ENCODE measurements at regions not wholly inside any gene's neighbourhood (a gene's known extent, or its start where the extent isn't known, plus 50 kb on each side); places are given as distances from the start of the nearest gene placed in this dataset.

GRCh38 chr5:4815002-4815401 lies 325.1 kb upstream of the ADAMTS16 start:
- Histone ChIP-seq H3K23me2 (ENCODE audit: insufficient read length, low read depth, low read length, poor library complexity, severe bottlenecking) (no peaks in the 10 kb centered on the region), H4K8ac (replicated peaks; ENCODE audit: insufficient read length, low read depth, low read length) (no peak overlapping the region), H3K27me3 (ENCODE audit: insufficient read depth, low read length) (no peaks in the 10 kb centered on the region), H3K14ac (ENCODE audit: insufficient read depth, low read length) (no peak overlapping the region), H3K4me1 (ENCODE audit: insufficient read depth, low read length) (no peaks in the 10 kb centered on the region), H2AK5ac (ENCODE audit: insufficient read length, low read length) (no peak overlapping the region), H3K9me3 (ENCODE audit: control insufficient read depth, low read depth, low read length) (no peaks in the 10 kb centered on the region), H2BK5ac (ENCODE audit: insufficient read length, low read length) (no peak overlapping the region), H2AFZ (ENCODE audit: low read length) (no peak overlapping the region), H2BK120ac (ENCODE audit: low read depth, low read length, poor library complexity, severe bottlenecking) (no peak overlapping the region), H3K79me2 (ENCODE audit: insufficient read depth, low read length) (no peaks in the 10 kb centered on the region), H3K79me1 (ENCODE audit: insufficient read depth, low read depth, low read length, poor library complexity, severe bottlenecking) (no peaks in the 10 kb centered on the region), H2BK12ac (ENCODE audit: insufficient read length, low read depth, low read length) (no peak overlapping the region), H3T11ph (ENCODE audit: low read length) (no peak overlapping the region), H2BK15ac (ENCODE audit: low read depth, low read length) (no peak overlapping the region), H3K18ac (ENCODE audit: insufficient read length, low read depth, low read length) (no peak overlapping the region), H4K5ac (ENCODE audit: insufficient read length, low read depth, low read length) (no peak overlapping the region), H3K9ac (ENCODE audit: extremely low read depth, insufficient read length, low read length) (no peak overlapping the region), H3K4ac (ENCODE audit: low read depth, low read length) (no peak overlapping the region), H4K91ac (ENCODE audit: insufficient read length, low read depth, low read length) (no peak overlapping the region), H3K56ac (ENCODE audit: insufficient read length, low read depth, low read length) (no peak overlapping the region), H4K20me1 (ENCODE audit: control insufficient read depth, insufficient read depth, insufficient read length) (no peaks in the 10 kb centered on the region), H2BK20ac (ENCODE audit: low read depth, low read length, poor library complexity, severe bottlenecking) (no peak overlapping the region), H3K4me2 (ENCODE audit: insufficient read depth, insufficient read length, low read length) (no peak overlapping the region), H3K27ac (ENCODE audit: insufficient read length, low read depth, low read length) (no peak overlapping the region), H3K23ac (ENCODE audit: insufficient read length, low read depth, low read length) (no peak overlapping the region)
- WGBS (ENCODE audit: extremely low coverage, insufficient read length, low lambda C conversion rate) = no CpG with 5 or more reads among the region's 3 CpGs
- H3K9me3 Mint-ChIP-seq = no peaks in the 10 kb centered on the region
- no peaks in the 10 kb centered on the region for H3K36me3 Mint-ChIP-seq (ENCODE audit: insufficient read depth in 1 of 3, low read depth in 3 of 3)
- no peak overlapping the region; a peak in 1 of 7 replicates for H3K27ac Mint-ChIP-seq
- no peak overlapping the region for H3K4me3 Mint-ChIP-seq
- no peaks in the 10 kb centered on the region for H3K4me1 Mint-ChIP-seq
- DNase-seq = no peak
- TF ChIP-seq CTCF (conservative IDR thresholded peaks at IDR 0.05) = no peak
- peaks cover 2% of the 10 kb centered on the region; the same call in 1 of the 2 replicates for H3K27me3 Mint-ChIP-seq (ENCODE audit: low read depth)

Measured in H9 (cell line).